Jurkat, Clone E6-1 (cell line): ENCODE measurements at regions not wholly inside any gene's neighbourhood (a gene's known extent, or its start where the extent isn't known, plus 50 kb on each side); places are given as distances from the start of the nearest gene placed in this dataset.
"Not testable (repeated sequence)": the region's sequence is repeated elsewhere in the genome, so short reads cannot be mapped to it uniquely, and the experiment has no call there.

ENCODE experiments used
- DNase-seq: peaks from one replicate; pipeline ENCODE4 v3.0.0-alpha.2; 2011; ENCODE audit warnings: low read depth, low spot score
- H3K4me3 ChIP-seq: 2 replicates; pipeline ENCODE4 v1.5.1; 2011; ENCODE audit warnings: mild to moderate bottlenecking, low read length, control low read depth, moderate library complexity

GRCh38 chr20:6696001-6696400 lies 71.5 kb upstream of the BMP2 start:
- DNase-seq = no peak
- no peak overlapping the region for H3K4me3 ChIP-seq

GRCh38 chr20:6693808-6694198 lies 73.7 kb upstream of the BMP2 start:
- not testable (repeated sequence) for DNase-seq, H3K4me3 ChIP-seq

- DNase-seq = no peak
- H3K4me3 ChIP-seq = no peak overlapping the region
These were observed 74.2 kb upstream of the BMP2 start for GRCh38 chr20:6693178-6693807.

GRCh38 chr20:6692566-6693173 lies 74.8 kb upstream of the BMP2 start:
- H3K4me3 ChIP-seq = no peak overlapping the region
- DNase-seq = no peak

- H3K4me3 ChIP-seq = no peak overlapping the region
These were observed 76.0 kb upstream of the BMP2 start for GRCh38 chr20:6691516-6691915.

GRCh38 chr20:6689339-6689973 lies 78.0 kb upstream of the BMP2 start:
- no peak overlapping the region for H3K4me3 ChIP-seq
- no peak for DNase-seq

More at GRCh38 chr20:6691516-6691915, 76.0 kb upstream of the BMP2 start:
- DNase-seq = no peak

GRCh38 chr20:6686171-6686570 lies 81.3 kb upstream of the BMP2 start:
- peak; percentile 63 for DNase-seq

GRCh38 chr20:6685626-6686025 lies 81.9 kb upstream of the BMP2 start:
- no peak overlapping the region for H3K4me3 ChIP-seq
- no peak for DNase-seq

More at GRCh38 chr20:6686171-6686570, 81.3 kb upstream of the BMP2 start:
- no peak overlapping the region for H3K4me3 ChIP-seq

- no peak for DNase-seq
These were observed 82.3 kb upstream of the BMP2 start for GRCh38 chr20:6685181-6685582.

GRCh38 chr20:6683021-6683977 lies 84.2 kb upstream of the BMP2 start:
- no peak for DNase-seq
- H3K4me3 ChIP-seq = no peak overlapping the region

More at GRCh38 chr20:6685181-6685582, 82.3 kb upstream of the BMP2 start:
- no peak overlapping the region for H3K4me3 ChIP-seq

- no peak overlapping the region for H3K4me3 ChIP-seq
- no peak for DNase-seq
These were observed 86.6 kb upstream of the BMP2 start for GRCh38 chr20:6680854-6681253.

- no peak for DNase-seq
- no peak overlapping the region for H3K4me3 ChIP-seq
These were observed 87.0 kb upstream of the BMP2 start for GRCh38 chr20:6680441-6680840.

- DNase-seq = no peak
- H3K4me3 ChIP-seq = no peak overlapping the region
These were observed 88.4 kb upstream of the BMP2 start for GRCh38 chr20:6679086-6679485.

GRCh38 chr20:6678101-6678500 lies 89.4 kb upstream of the BMP2 start:
- no peak overlapping the region for H3K4me3 ChIP-seq
- DNase-seq = no peak

- H3K4me3 ChIP-seq = no peak overlapping the region
- DNase-seq = no peak
These were observed 92.7 kb upstream of the BMP2 start for GRCh38 chr20:6674831-6675230.

- DNase-seq = no peak
- no peak overlapping the region for H3K4me3 ChIP-seq
These were observed 94.4 kb upstream of the BMP2 start for GRCh38 chr20:6673071-6673470.

GRCh38 chr20:6671829-6672228 lies 95.7 kb upstream of the BMP2 start:
- no peak overlapping the region for H3K4me3 ChIP-seq
- DNase-seq = no peak

GRCh38 chr20:6668546-6668945 lies 98.9 kb upstream of the BMP2 start:
- H3K4me3 ChIP-seq = no peak overlapping the region
- no peak for DNase-seq

GRCh38 chr20:6665621-6666355 lies 101.7 kb upstream of the BMP2 start:
- H3K4me3 ChIP-seq = no peak overlapping the region
- no peak for DNase-seq
